OCI-LY7 (cell line): ENCODE measurements at regions not wholly inside any gene's neighbourhood (a gene's known extent, or its start where the extent isn't known, plus 50 kb on each side); places are given as distances from the start of the nearest gene placed in this dataset.

Experiments used
- BruUV-seq: library from RNA; stranded (reverse); fragments of 400-500 nt; replicated peaks from 2 replicates; lab custom pipeline; 2021; lab: Mats Ljungman, UMichigan
- CTCF ChIA-PET: fragments of 300-600 bp; sonication (Branson Sonifier 250); formaldehyde crosslinking; loops from one replicate; lab custom pipeline; 2022; ENCODE audit warnings: antibody characterized with exemption; ENCODE audit not compliant: unreplicated experiment; lab: Charles Lee
- POLR2A ChIA-PET: fragments of 300-600 bp; sonication (Branson Sonifier 250); formaldehyde crosslinking; loops from one replicate; lab custom pipeline; 2022; ENCODE audit warnings: antibody characterized with exemption; lab: Charles Lee
- DNase-seq: peaks from one replicate; pipeline ENCODE4 v3.0.0-alpha.2; 2015; ENCODE audit warnings: low spot score
- H2AFZ ChIP-seq: fragments of 200-600 bp; sonication (generic), shearing (Covaris generic); 2 replicates; pipeline ENCODE4 v1.6.1; 2014; ENCODE audit warnings: mild to moderate bottlenecking, antibody characterized with exemption, low read length, moderate library complexity
- H3K27ac ChIP-seq: fragments of 200-600 bp; sonication (generic); 2 replicates; pipeline ENCODE4 v1.5.1; 2014; ENCODE audit warnings: mixed run types, low read depth, mild to moderate bottlenecking, moderate library complexity, low read length, inconsistent platforms; ENCODE audit not compliant: poor library complexity, severe bottlenecking
- H3K36me3 ChIP-seq: fragments of 200-600 bp; sonication (generic); 2 replicates; pipeline ENCODE4 v1.6.1; 2014; ENCODE audit warnings: mild to moderate bottlenecking, antibody characterized with exemption, low read length, moderate library complexity, mixed read lengths; ENCODE audit not compliant: insufficient read depth
- H3K4me1 ChIP-seq: fragments of 200-600 bp; sonication (generic); 2 replicates; pipeline ENCODE4 v1.5.1; 2014; ENCODE audit warnings: mild to moderate bottlenecking, low read length; ENCODE audit not compliant: insufficient read depth, poor library complexity, severe bottlenecking
- H3K4me2 ChIP-seq: fragments of 200-600 bp; sonication (generic); 2 replicates; pipeline ENCODE4 v1.6.1; 2014; ENCODE audit warnings: mild to moderate bottlenecking, low read length
- H3K4me3 ChIP-seq: fragments of 200-600 bp; sonication (generic); 2 replicates; pipeline ENCODE4 v1.5.1; 2014; ENCODE audit warnings: mild to moderate bottlenecking, low read depth, low read length; ENCODE audit not compliant: poor library complexity, severe bottlenecking
- H3K79me2 ChIP-seq: fragments of 200-600 bp; sonication (generic); 2 replicates; pipeline ENCODE4 v1.6.1; 2016; ENCODE audit warnings: low read depth, mild to moderate bottlenecking, low read length, moderate library complexity, mixed read lengths; ENCODE audit not compliant: insufficient read depth
- H3K9me2 ChIP-seq: fragments of 200-600 bp; sonication (generic); 2 replicates; pipeline ENCODE4 v1.6.1; 2016; ENCODE audit warnings: mild to moderate bottlenecking, low read length, mixed read lengths; ENCODE audit not compliant: insufficient read depth
- H3K9me3 ChIP-seq: fragments of 200-600 bp; sonication (generic); 2 replicates; pipeline ENCODE4 v1.6.1; 2014; ENCODE audit warnings: mild to moderate bottlenecking, mixed run types, low read length, mixed read lengths
- H4K20me1 ChIP-seq: fragments of 200-600 bp; sonication (generic); 2 replicates; pipeline ENCODE4 v1.6.1; 2014; ENCODE audit warnings: mild to moderate bottlenecking, antibody characterized with exemption, low read length, moderate library complexity, mixed read lengths; ENCODE audit not compliant: insufficient read depth
- EZH2phosphoT487 ChIP-seq: fragments of 200-600 bp; sonication (generic); IDR thresholded peaks from 2 replicates; pipeline ENCODE4 v1.6.1; 2018; ENCODE audit warnings: low read depth, borderline replicate concordance, mild to moderate bottlenecking, mixed run types, antibody characterized with exemption, low read length, moderate library complexity, mixed read lengths
- intact Hi-C: fragments of 100-400 bp; cut with micrococcal nuclease; formaldehyde crosslinking; loops from one replicate; pipeline ENCODE4 v1.10.0; 2022; ENCODE audit not compliant: unreplicated experiment
- TF ChIP-seq, protein P1 (sequence below): fragments of 200-600 bp; sonication (generic); conservative IDR thresholded peaks from 2 replicates; pipeline ENCODE4 v1.5.1; 2014; ENCODE audit warnings: mild to moderate bottlenecking, antibody characterized with exemption, low read length, moderate library complexity, mixed read lengths

DNA sequence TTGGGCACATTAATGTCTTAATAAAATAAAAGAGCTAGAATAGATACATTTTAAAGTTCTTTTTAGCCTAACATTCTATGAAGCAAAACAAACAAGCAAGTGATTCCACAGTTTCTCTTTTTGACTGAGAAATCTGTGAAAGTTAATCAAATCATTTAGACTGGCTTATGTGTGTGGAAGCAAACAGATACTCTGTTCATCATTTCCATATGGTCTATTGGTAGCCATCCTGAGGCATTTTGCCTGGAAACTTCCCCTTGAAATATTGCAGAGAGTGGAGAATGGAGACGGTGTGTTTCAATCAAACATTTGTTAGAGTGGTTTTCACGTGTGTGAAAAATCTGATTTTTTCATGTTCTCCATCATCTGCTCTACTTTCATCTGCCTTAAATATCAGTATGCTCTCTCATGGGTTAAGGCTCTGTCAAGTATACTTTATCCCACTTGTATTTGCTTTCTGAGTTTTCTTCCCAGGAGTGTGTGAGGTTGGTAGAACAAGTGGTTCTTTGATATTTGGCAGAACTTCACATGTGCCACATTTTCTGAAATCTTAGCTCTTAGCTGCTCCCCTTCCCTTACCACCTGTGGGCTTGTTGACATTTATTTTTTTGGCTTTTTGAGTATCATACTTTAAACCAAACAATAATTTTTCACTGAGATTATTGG lies 139.1 kb upstream of the PTGFR start:
- no peak overlapping the region for H3K4me2 ChIP-seq
- no peak overlapping the region for H3K4me3 ChIP-seq
- TF ChIP-seq, protein P1, sequence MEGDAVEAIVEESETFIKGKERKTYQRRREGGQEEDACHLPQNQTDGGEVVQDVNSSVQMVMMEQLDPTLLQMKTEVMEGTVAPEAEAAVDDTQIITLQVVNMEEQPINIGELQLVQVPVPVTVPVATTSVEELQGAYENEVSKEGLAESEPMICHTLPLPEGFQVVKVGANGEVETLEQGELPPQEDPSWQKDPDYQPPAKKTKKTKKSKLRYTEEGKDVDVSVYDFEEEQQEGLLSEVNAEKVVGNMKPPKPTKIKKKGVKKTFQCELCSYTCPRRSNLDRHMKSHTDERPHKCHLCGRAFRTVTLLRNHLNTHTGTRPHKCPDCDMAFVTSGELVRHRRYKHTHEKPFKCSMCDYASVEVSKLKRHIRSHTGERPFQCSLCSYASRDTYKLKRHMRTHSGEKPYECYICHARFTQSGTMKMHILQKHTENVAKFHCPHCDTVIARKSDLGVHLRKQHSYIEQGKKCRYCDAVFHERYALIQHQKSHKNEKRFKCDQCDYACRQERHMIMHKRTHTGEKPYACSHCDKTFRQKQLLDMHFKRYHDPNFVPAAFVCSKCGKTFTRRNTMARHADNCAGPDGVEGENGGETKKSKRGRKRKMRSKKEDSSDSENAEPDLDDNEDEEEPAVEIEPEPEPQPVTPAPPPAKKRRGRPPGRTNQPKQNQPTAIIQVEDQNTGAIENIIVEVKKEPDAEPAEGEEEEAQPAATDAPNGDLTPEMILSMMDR: no peak
- TF ChIP-seq EZH2phosphoT487: no peak
- no peak for DNase-seq
- H4K20me1 ChIP-seq: no peaks in the 10 kb centered on the region
- no peaks in the 10 kb centered on the region for H3K9me2 ChIP-seq
- no TSS peak for BruUV-seq
- H3K4me1 ChIP-seq: no peaks in the 10 kb centered on the region
- CTCF ChIA-PET: no interaction called here
- H3K36me3 ChIP-seq: no peaks in the 10 kb centered on the region
- POLR2A ChIA-PET: no interaction called here
- intact Hi-C loops: no loop called here
- H3K9me3 ChIP-seq: no peaks in the 10 kb centered on the region
- H2AFZ ChIP-seq: no peak overlapping the region
- H3K27ac ChIP-seq: no peak overlapping the region
- H3K79me2 ChIP-seq: no peaks in the 10 kb centered on the region

DNA sequence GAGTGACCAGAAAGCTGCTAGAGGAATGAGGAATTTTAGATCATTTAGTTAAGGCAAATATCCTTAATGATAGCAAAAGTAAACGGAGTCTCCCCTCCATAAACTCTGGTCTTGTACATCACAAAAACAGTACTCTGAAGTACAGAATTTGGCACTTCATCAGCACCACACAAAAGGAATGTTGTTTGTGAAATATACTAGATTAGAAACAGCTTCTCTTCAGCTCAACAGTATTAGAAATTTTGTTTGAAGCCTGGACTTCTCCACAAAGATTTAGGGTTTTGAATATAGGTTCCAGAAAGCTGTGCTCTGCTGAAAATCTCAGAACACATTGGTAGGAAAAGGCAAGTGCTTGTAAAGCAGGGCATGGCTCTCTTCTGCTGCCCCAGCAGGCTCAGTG lies 135.1 kb upstream of the PTGFR start:
- BruUV-seq: no TSS peak
- CTCF ChIA-PET: no interaction called here
- Histone ChIP-seq H3K36me3 (no peaks in the 10 kb centered on the region), H3K4me3 (no peak overlapping the region), H3K27ac (no peak overlapping the region), H2AFZ (no peak overlapping the region), H3K79me2 (no peaks in the 10 kb centered on the region), H3K4me1 (no peaks in the 10 kb centered on the region), H3K9me3 (no peaks in the 10 kb centered on the region), H3K9me2 (no peaks in the 10 kb centered on the region), H4K20me1 (no peaks in the 10 kb centered on the region), H3K4me2 (no peak overlapping the region)
- intact Hi-C loops: no loop called here
- TF ChIP-seq, protein P1: no peak
- no peak for TF ChIP-seq EZH2phosphoT487
- no peak for DNase-seq
- POLR2A ChIA-PET: interaction anchor here (0.6 to 0.8 kb wide), 2 partner anchors 22 to 181 kb away, joined by 3 read pairs; no protein-coding TSS in a partner anchor

DNA sequence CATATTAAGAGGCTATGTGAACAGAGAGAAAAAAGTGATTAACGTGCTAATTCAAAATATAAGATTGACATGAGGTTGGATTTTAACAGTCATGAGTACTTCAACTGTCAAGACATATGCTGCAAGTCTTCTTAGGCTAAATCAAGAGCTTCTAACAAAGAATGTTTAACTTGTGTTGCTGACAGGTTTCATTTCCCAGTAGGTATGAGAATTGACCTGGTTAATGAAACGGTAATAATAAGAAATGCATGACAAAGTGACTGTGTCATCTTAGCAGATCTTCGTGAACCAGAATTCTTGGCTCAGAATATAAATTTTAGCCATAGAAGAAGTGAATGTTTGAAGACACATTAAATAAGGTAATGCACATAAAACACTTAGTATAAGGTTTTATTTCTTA lies 132.6 kb upstream of the PTGFR start:
- no peak overlapping the region for H2AFZ ChIP-seq
- POLR2A ChIA-PET: no interaction called here

More for the DNA sequence above, 132.6 kb upstream of the PTGFR start:
- Histone ChIP-seq H3K4me2 (no peak overlapping the region), H4K20me1 (no peaks in the 10 kb centered on the region), H3K9me3 (no peaks in the 10 kb centered on the region), H3K27ac (no peak overlapping the region), H3K4me1 (no peaks in the 10 kb centered on the region), H3K79me2 (no peaks in the 10 kb centered on the region), H3K36me3 (no peaks in the 10 kb centered on the region), H3K9me2 (no peaks in the 10 kb centered on the region), H3K4me3 (no peak overlapping the region)
- TF ChIP-seq EZH2phosphoT487: no peak
- TF ChIP-seq, protein P1: no peak
- intact Hi-C loops: no loop called here
- no TSS peak for BruUV-seq
- CTCF ChIA-PET: no interaction called here
- DNase-seq: no peak
